ENCODE measurements at regions not wholly inside any gene's neighbourhood (a gene's known extent, or its start where the extent isn't known, plus 50 kb on each side); places are given as distances from the start of the nearest gene placed in this dataset.

DNA sequence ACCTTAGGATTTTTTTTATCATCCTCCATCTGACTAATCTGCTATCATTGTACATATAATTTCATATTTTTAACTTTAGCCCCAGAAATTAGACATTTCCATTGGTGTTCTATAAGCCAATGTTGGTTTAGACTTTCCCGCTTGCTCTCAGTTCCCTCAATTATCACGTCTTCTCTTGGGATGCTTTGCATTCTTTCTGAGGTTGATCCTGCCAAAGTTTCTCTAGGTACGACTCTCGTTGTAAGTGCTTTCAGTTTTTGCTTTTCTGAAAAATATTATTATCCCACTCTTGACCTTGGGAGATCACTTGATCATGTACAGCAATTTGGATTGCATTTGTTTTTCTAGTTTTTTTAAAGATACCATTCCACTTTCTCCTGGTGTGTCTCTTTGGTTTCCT, 270.2 kb downstream of the IRS2 start:
- no peak for DNase-seq (ENCODE audit: low spot score)

DNA sequence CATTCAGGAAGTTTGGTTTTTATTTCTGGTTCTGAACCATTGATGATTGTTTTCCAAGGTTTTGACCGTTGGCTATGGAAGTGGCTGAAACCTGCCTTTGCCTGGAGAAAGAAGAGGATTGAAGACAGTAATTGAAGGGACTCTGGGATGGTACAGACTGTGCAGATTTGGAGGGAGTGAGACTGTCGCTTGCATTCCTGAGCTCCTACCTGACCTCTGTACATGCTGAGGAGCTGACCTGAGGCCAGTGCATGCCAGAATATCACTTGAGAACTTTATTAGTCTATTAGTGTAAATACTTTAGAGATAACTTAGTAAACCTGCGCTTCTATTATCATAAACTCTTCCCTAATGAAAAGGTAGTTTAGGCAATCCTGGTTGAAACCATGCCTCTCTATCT, 276.4 kb downstream of the IRS2 start:
- no peak for DNase-seq (ENCODE audit: low spot score)

DNA sequence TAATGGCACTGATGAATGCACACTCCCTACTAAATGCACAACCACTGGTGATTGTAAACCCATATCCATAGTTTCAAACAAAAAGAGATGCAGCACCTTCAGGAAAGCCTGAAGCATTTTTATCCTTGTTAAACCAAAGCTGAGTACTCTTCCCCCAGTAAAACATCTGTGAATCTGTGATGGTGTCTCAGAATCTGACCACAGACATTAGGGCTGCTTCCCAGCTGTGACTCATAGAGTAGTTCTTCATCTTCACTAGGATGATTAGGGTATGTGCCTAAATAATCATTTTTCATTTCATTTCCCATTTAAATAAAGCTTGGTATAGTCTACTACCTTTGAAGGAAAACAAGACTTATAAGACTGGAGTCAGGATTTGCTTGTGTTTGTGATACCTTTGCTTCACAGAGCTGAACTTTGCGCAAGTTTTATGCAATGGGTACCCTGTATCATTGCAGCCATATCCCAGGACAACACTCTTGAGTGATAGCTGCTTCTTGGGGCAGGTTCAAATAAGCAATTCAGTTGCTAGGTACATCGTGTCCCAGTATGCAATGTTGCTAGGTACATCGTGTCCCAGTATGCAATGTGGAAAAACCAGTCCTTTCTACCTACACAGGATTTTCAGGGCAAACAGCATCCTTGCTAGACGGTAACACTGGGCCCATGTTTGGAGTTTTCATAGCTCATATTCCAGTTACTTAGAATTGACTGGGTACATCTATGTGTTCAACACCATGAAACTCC, 277.1 kb downstream of the IRS2 start:
- no peak for DNase-seq (ENCODE audit: low spot score)

DNA sequence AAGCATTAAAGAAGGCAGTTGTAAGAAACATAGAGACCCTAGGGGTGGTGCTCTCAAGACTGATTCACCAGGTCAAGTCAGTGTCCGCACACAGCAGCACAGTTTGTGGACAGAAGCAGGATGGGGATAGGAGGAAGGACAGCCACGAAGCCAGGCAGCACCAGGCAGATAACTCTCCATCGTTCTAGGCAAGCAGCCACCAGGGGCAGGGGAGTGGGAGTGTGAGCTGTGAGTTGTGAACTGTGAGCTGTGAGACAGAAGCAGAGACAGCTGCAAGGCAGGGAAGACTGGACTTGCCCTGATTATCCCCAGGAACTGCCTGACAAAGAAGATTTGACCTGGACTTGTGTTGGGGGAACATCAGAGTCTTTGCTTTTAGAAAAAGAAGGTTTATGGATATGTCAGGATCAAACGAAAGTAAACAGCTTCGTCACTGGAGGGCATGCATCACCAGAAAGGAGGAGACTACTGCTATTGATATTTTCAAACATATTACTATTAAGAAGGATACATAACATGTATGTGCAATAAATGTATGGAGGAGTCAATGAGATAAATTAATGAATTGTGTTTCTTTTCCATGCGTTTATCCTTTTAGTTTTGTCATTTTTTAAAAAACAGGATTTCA, 286.1 kb downstream of the IRS2 start:
- DNase-seq (ENCODE audit: low spot score): no peak

DNA sequence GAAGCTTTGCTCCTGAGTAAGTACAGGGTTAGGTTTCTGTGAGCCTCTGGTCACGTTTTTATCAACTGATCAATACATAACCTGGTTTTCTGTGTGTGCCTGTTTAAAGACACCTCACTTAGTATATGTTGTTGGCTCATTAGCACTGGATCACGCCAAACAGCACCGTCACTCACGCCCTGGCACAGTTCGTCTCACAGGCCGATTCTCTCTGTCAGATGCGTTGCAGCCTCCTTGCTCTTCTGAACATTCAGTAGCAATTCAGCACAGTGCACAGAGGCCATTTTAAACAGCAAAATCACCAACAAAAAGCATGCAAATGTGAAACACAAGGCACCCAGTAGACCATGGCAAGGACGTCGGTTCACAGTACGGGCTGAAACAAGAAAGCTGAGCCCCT, 288.5 kb downstream of the IRS2 start:
- DNase-seq (ENCODE audit: low spot score): no peak

DNA sequence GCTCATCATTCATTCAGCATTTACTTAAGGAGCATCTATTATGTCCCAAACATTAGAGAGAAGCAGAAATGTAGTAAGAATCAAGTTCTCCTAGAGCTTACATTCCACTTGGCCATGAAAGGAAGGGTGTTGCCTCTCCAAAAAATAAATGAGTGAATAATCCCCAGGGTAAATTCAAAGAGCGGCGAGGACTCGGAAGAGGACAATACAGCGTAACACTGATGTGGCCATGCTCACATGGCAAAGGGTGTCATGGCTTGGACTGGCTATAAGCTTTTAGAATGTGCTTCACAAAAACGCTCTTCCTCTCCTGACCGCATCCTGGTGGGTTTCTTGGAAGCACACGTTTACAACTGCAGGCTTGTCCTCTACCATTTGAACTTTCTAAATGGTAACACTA, 290.2 kb downstream of the IRS2 start:
- DNase-seq (ENCODE audit: low spot score): no peak

DNA sequence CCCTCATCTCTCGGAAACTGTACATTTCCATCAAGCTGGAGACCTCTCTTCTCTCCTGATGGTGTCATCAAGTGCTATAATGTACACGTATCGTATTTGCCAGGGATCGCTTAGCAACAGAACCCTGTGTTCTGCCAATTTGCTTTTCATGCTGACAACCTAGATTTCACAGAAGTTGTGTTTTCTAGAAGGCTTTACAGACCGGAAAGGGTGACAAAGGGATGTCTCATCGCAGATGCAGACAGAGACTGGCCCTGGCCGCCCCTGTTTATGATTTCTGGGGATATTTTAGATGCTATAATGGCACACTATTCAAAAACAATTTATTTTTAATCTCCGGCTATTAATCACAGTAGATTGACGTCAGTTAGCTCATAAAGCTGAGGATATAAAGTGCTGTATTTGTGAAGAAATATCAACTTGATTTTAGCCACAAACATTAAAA, 291.4 kb downstream of the IRS2 start:
- DNase-seq (ENCODE audit: low spot score): peak; percentile 17

DNA sequence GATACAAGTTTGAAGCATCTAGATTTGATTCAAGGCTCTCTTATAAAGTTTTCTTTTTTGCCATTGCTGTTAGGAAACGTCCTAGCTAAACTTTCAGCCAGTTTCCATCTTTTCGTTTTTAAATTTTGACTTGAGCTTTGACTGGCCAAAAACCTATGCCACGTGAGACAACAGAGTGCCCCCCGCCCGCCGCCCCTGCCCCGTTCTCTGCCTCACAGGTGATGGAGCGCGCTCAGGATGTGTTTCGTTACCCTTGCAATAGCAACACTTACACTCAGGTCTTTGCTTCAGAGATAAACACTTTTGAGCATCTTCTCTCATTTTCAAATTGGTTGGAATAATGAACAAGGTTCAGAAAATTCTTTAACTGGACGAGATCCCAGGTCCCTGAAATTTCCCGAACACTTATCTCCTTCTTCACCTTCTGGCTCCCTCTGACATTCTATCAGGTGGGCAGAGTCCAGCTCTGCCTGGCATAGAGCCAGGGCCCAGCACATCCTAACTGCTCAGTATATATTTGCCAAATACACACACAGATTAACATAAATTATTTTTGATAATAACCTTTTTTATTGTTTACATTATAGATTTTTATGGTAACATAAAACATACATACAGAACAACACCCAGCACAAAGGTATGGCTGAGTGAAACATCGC, 301.1 kb downstream of the IRS2 start:
- DNase-seq (ENCODE audit: low spot score): no peak

DNA sequence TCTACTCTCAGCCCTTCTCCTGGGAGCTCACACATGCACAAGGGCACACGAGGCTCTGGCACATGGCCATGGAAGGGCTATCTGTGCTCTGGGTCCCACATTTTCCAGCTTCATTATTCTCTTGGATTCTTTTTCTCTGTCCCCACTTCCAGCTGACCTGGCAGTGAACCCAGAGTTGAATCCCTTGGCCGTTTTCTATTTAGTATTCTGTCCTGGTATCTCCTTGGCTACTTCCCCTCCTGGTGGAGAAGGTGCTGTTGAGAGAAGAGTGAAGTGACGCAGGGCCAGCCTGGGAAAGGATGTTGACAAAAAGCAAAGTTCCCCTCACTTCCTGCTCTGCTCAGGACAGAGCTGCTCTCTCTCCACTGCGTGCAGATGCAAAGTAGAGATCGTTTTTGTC, 303.1 kb downstream of the IRS2 start:
- DNase-seq (ENCODE audit: low spot score): no peak

DNA sequence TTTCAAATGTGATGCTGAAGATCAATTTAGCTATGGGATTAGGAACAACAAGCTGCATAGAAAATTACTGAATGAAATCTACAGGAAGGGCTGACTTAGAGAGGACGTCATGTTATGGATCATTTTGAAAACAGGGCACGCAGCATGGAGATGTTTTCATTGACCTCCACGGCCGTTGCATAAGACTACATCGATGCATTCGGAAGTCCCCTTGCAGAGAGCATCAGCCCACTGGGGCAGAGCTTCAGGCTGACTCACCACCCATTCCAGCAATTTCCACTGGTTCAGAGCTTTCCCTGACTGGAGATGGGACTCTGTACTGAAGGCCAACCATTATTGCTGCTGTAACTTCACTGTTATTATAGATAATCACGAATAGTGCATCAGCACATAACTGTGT, 305.3 kb downstream of the IRS2 start:
- no peak for DNase-seq (ENCODE audit: low spot score)

DNA sequence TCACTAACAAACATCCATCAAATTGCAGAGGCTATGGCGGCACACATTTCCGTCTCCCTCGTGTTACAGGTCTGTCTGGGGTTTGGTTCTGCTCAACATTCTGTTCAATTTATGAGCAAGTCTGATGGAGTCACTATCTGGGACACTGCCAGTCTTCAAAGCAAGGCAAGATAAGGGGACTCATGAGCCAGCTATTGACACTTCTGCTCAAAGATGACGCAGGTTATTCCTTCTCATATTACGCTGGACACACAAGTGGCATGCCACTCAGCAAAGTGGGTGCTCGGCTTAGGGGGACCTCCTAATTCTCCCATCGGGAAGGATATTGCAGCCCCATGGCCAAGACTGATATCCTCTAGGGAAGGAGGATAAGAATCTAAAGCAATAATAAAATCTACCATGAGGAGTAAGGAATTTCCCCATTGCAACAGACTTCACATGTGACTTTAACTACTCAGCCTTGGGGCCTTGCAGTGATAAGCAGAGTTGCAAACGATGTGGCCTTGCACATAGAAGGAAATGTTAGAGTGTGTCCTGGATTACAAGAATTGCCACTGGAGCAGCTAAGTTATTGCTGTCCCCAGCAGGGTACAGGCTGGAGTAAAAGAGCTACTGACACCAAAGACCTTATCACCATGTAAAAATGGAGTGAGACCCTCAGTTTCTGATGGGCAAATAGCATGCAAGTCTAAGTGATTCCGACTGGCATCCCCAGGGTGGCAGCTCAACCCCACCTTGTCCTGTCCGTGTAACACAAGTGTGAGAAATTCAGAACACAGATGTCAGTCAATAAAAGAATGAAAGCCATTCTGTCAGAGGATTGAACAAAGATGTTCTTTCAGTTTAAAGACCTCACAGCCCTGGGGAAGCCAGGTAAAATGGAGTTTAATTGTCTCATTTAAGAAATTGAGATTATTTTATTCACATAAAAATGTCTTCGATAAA, 306.1 kb downstream of the IRS2 start:
- no peak for DNase-seq (ENCODE audit: low spot score)

DNA sequence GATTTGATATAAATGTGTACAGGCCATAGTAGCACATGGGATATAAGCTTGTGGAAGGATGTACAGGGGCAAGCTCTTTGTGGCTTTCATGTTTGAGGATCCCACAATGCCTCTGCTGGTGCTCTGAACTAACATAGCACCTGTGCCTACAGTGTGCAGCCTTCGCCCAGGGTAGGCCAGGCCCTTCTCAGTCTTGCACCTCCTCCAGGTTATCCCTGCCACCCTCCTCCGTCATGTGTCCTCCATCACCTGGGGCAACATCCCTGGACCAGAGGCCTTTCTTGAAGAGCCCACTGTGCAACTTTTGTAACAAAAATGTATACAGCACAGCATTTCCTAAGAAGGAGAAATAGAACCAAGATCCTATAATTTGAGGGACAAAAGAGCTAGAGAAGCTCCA, 306.8 kb downstream of the IRS2 start:
- no peak for DNase-seq (ENCODE audit: low spot score)

DNA sequence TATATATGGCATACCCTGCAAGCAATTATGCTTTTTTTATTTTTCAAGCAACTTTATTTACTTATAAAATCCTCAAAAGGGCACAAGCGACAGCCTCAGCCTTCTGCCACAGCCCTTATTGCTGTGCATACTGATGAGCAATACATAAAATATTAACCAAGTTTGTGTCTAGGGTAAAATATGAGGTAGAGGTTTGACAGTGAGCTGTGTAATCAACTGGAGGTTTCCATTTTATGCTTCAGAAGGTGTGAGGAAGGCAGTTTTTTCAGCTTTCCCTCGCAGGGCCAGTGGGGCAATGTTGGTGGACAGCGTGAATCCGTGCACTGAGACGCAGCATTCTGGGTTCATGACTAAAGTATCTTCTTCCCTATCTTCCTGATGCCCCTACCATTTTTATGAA, 310.4 kb downstream of the IRS2 start:
- no peak for DNase-seq (ENCODE audit: low spot score)

DNA sequence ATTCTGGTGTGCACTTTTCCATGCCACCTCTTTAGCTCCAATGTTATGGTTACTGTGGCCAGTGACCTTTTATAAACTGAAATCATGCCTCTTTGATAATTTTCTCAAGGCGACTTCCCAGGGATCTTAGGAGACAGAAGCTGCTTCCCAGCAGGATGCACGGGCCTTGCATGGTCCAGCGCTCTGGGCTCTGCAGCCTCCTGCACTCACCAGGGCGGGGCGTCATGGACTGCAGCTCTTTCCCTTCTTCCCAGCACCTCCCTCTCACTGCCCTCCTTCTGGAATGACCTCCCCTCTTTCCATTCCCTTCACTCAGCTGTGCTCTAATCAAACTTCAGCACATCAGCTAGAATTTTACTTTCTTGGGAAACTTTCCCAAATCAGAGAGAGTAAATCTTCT, 318.3 kb downstream of the IRS2 start:
- DNase-seq (ENCODE audit: low spot score): no peak

DNA sequence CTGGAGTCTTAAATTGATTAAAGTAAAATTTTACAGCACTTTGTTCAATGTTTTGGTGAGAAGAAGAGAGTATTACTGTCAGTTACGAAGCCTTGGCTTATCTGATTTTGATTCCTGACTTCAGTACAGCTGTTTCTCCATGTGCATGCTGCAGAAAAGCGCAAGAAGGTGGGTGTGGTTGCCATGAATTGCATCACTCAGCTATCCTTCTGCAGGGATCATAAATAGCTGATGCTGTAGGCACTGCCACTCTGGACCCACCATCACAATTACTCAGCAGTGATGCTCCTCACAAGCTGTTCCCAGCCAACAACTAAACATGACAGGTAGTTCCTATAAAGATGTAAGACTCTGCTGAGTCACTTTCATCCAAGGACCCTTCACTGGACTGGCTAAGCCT, 321.2 kb downstream of the IRS2 start:
- no peak for DNase-seq (ENCODE audit: low spot score)

DNA sequence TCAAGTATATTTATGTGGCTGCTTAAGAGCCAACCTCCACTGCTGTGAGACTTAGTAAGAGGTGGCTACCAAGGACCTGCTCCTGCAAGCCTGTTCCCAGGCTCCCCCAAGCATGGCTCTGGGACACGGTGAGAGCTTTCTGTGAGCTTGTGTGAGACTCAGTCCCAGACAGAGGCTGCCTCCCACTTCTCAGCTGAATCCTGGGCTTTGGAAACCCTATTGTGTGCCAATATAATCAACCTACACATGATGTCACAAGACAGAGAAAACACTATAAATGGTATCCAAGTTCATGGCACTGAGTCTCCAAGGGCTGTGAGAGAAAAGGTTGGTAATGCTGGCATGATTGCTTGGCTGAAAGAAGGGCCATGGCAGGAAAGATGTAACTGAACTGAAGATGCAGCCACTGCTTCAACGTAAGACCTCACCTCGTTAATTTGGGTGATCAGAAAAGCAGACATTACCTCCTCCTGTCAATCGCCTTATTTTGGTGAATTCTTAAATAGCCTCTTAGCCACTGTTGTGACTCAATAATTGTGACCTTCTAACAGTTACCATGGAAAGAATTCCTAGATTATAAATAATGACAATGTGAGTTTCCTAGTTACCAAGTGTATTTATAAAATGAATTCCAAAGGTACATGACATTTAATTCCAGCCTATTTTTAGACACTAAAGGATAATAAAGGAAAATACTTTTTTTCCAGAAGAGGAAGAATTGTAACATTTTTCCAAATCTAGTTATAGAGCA, 332.0 kb downstream of the IRS2 start:
- no peak for DNase-seq (ENCODE audit: low spot score)

DNA sequence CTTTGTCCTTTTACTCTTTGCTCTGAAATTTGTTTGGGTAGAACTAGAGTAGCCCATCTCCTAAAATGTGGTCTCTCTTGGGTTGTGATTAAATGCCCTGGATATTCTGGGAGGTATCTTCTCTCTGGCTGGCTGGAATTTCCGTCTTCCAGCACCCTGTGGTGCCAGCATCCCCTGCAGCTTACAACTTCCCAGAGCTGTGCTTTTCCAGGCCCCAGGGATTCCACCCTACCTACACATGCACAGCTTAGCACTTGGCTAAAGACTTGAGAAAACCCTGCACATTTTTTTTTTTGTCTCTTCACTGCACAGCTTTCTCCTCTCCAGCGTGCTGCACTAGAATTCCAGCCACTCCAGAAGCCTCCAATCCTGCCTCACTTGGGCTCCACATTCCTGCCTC, 334.7 kb downstream of the IRS2 start:
- DNase-seq (ENCODE audit: low spot score): no peak

DNA sequence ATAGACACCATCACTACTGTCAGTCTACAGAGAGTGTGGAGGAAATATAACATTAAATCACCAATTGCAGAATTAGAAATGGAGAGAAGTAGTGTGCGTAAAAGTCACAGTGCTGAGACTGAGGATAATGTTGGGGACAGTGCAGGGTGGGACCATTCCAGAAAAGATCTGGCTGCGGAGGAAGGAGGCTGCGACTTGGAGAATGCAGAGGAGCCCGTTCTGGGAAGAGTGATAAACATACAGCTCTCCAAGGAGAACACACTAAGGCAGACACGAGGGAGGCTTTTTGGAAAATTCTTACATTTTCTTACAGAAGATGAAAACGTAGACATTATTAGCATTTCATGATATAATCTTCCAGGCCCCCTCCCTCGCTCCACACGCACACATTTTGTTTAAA, 337.8 kb downstream of the IRS2 start:
- DNase-seq (ENCODE audit: low spot score): no peak

DNA sequence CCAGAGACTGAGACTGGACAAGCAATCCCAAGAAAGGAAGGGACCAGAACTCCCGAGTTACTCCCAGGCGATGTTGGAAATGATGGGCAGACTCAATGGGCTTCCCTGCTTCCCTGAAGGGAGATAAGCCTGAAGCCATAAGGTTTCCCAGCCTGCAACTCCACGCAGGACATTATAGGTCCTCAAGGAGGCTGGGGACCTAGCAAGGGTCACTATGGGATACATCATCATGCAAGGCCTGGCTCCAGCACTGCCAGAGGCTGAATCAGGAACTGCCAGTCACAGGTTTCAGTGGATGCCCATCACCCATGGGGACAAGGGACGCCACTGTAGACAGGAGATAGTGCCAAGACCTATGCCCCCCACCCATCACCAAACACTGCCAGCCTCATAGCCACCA, 338.7 kb downstream of the IRS2 start:
- DNase-seq (ENCODE audit: low spot score): no peak

DNA sequence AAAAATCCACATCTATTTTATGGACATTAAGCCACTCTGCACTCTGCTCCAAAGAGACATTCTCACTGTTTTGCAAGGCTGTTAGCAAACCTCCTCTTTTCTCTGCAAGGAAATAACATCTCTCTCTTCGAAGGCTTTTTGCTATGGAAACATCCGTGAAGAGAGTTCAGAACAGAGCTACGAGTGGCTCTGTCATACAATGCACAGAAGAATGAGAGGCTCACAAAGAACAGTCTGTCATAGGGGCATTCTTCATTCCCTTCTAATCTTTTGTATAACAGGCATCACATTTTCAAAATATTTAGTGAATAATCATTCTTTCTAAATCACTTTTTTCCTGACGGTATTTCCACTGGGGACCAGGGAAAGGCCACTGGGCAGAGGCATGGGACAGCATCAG, 346.1 kb downstream of the IRS2 start:
- DNase-seq (ENCODE audit: low spot score): no peak

DNA sequence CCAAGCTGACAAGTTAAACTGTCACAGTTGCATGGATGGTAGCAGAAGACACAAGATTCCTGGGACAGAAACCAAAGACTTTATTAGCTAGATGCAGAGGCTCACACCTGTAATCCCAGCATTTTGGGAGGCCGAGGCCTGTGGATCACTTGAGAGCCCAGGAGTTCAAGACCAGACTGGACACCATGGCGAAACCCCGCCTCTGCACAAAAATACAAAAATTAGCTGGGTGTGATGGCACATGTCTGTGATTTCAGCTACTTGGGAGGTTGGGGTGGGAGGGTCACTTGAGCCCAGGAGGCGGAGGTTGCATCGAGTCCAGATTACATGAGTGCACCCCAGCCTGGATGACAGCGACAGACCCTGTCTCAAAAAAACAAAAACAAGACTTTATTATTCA, 346.6 kb downstream of the IRS2 start:
- no peak for DNase-seq (ENCODE audit: low spot score)

DNA sequence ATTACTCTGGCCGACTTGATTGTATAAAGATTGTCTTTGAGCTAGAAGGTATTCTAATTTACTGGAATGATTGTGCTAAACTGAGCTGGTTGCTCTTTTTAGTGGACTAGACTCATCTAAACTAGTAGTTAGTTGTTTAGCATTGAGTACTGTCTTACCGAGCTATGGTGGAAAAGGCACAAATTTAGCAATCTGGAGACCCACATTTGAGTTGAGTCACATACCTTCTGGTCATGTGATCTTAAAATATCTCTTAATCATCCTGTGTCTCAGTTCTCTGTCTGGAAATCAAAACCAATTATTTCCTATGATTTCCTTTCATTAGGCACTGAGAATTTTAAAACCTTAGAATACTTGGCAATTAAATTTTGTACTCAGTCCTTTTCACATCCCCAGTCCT, 349.5 kb downstream of the IRS2 start:
- DNase-seq (ENCODE audit: low spot score): no peak
